Nephron (organoid): ENCODE measurements at regions not wholly inside any gene's neighbourhood (a gene's known extent, or its start where the extent isn't known, plus 50 kb on each side); places are given as distances from the start of the nearest gene placed in this dataset.
A peak's percentile ranks its signal among the peaks of the same experiment; 100 is the strongest.

Experiments used
- H3K27ac Mint-ChIP-seq, 3 experiments: 2 replicates each; pipeline ENCODE4 v1.8.0; 2020; ENCODE audit warnings: mixed read lengths in 3 of 3, mild to moderate bottlenecking in 2 of 3, moderate library complexity in 1 of 3
- H3K27me3 Mint-ChIP-seq: 2 replicates; pipeline ENCODE4 v1.8.0; 2021; ENCODE audit warnings: low read depth, mild to moderate bottlenecking, moderate library complexity, mixed read lengths
- H3K36me3 Mint-ChIP-seq: 2 replicates; pipeline ENCODE4 v1.8.0; 2020; ENCODE audit warnings: low read depth, mixed read lengths
- H3K4me1 Mint-ChIP-seq: 2 replicates; pipeline ENCODE4 v1.8.0; 2020; ENCODE audit warnings: mixed read lengths
- H3K4me3 Mint-ChIP-seq, 3 experiments: 2 replicates each; pipeline ENCODE4 v1.8.0; 2020; ENCODE audit warnings: mild to moderate bottlenecking in 3 of 3, mixed read lengths in 3 of 3, moderate library complexity in 2 of 3
- H3K9me3 Mint-ChIP-seq: 2 replicates; pipeline ENCODE4 v1.8.0; 2020; ENCODE audit warnings: mixed read lengths
- TF ChIP-seq, protein P1 (sequence below), 3 experiments: fragments of 200-600 bp; sonication (generic); IDR thresholded peaks; one replicate each; pipeline ENCODE4 v1.5.0; 2021; ENCODE audit warnings: antibody characterized with exemption in 3 of 3; ENCODE audit not compliant: unreplicated experiment in 3 of 3

DNA sequence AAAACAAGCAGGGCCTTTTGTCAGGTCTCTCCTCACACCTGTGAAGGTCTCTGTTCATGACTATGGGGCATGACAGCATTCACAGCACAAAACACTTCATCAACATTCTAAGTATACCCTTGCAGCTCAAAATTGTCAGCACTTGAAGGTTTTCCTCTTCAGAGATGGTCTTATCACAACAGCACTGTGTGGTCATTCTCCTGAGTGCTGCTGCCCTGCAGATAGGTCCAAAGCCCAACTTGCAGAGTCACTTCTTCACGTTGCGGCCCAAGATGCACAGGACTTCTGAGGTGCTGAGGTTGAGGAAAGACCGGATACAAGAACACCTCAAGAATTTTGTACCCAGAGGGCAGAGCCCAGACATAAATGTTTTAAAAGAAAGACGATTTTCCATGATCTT is 574.5 kb downstream of the UQCRFS1 start:
- H3K9me3 Mint-ChIP-seq = peaks cover 14% of the 10 kb centered on the region
- no peak overlapping the region for H3K27ac Mint-ChIP-seq
- peaks cover 21% of the 10 kb centered on the region for H3K27me3 Mint-ChIP-seq
- TF ChIP-seq, protein P1, sequence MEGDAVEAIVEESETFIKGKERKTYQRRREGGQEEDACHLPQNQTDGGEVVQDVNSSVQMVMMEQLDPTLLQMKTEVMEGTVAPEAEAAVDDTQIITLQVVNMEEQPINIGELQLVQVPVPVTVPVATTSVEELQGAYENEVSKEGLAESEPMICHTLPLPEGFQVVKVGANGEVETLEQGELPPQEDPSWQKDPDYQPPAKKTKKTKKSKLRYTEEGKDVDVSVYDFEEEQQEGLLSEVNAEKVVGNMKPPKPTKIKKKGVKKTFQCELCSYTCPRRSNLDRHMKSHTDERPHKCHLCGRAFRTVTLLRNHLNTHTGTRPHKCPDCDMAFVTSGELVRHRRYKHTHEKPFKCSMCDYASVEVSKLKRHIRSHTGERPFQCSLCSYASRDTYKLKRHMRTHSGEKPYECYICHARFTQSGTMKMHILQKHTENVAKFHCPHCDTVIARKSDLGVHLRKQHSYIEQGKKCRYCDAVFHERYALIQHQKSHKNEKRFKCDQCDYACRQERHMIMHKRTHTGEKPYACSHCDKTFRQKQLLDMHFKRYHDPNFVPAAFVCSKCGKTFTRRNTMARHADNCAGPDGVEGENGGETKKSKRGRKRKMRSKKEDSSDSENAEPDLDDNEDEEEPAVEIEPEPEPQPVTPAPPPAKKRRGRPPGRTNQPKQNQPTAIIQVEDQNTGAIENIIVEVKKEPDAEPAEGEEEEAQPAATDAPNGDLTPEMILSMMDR (IDR thresholded peaks at IDR 0.05; ENCODE audit: unreplicated experiment in 3 of 3) = no peak
- H3K4me3 Mint-ChIP-seq = no peak overlapping the region
- H3K4me1 Mint-ChIP-seq = peaks cover 5% of the 10 kb centered on the region
- peaks cover 6% of the 10 kb centered on the region for H3K36me3 Mint-ChIP-seq

DNA sequence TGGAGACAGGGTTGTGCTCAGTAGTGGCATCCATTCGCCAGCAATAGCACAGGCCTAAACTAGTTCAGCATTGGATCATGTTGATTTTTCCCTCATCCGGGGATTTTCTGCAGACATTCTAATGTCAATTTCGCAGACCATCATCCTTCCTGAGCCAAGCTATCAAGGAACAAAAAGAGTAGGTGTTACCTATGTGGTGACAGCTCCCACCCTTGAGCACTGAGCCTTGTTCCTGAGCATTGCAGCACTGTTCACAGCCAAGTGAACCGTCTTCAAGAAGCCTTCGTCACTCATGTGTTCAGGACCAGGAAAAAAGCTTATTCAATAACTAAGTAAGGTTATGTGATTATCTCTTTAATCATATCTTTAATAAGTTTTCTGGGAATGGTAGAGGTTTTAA is 576.2 kb downstream of the UQCRFS1 start:
- peaks cover 14% of the 10 kb centered on the region for H3K9me3 Mint-ChIP-seq
- no peaks in the 10 kb centered on the region for H3K4me1 Mint-ChIP-seq
- H3K36me3 Mint-ChIP-seq = peaks cover 6% of the 10 kb centered on the region
- peaks cover 18% of the 10 kb centered on the region for H3K27me3 Mint-ChIP-seq
- H3K27ac Mint-ChIP-seq = no peak overlapping the region
- TF ChIP-seq, protein P1 (IDR thresholded peaks at IDR 0.05; ENCODE audit: unreplicated experiment in 3 of 3) = no peak
- no peak overlapping the region for H3K4me3 Mint-ChIP-seq

DNA sequence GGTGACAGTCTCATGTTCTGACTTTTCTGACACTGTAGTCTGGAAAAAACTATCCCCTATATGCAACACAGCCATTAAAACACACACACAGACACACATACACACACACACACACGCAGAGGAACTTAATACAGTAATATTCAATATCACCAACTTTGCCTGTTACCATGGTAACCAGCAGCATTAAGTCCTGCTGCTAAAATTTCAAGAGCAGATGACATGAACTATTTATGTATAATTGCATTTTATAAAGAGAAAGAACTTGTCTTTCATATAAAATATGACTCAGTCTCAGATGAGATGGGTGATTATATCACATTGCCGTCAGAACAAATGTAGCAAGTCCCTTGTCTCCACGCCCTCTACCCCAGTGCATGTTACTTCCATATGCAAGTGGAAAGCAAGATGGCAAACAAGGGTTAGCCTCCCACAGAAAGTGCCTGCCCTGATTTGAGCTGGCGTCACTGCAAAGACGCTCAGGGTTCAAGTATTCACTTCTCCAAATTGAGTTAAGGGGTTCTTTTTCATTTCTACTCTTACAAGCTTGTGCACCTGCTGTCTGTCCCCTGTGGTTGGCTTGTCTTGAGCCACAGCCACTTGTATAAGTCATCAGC is 576.8 kb downstream of the UQCRFS1 start:
- peaks cover 6% of the 10 kb centered on the region for H3K36me3 Mint-ChIP-seq
- H3K4me3 Mint-ChIP-seq = no peak overlapping the region
- H3K9me3 Mint-ChIP-seq = peaks cover 17% of the 10 kb centered on the region
- TF ChIP-seq, protein P1 (IDR thresholded peaks at IDR 0.05; ENCODE audit: unreplicated experiment in 3 of 3) = no peak
- H3K27me3 Mint-ChIP-seq = peaks cover 13% of the 10 kb centered on the region
- H3K27ac Mint-ChIP-seq = no peak overlapping the region
- H3K4me1 Mint-ChIP-seq = no peaks in the 10 kb centered on the region

DNA sequence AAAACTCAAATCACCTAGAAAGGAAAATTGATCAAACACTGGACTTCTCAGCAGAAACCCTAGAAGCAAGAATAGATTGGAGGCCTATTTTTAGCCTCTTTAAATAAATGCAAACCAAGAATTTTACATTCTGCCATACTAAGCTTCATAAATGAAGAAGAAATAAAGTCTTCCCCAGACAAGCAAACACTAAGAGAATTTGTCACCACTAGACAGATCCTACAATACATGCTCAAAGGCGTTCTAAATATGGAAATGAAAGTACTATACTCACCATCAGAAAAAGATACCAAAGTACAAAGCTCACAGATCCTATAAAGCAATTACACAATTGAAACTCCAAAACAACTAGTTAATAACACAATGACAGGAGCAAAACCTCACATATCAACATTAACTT is 578.1 kb downstream of the UQCRFS1 start:
- TF ChIP-seq, protein P1 (IDR thresholded peaks at IDR 0.05; ENCODE audit: unreplicated experiment in 3 of 3) = no peak
- peaks cover 6% of the 10 kb centered on the region for H3K36me3 Mint-ChIP-seq

DNA sequence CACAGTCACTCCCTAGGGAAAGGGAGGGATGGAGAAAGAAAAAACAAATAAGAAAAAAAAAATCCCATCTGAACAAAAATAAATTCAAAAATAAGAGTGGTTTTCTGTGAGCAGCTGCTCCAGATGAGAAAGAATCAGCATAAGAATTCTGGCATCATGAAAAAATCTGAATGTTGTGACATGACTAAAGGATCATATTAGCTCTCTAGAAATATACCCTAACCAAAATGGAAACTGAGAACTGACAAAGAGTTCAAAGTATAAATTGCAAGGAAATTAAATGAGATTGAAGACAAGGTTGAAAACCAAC is 579.0 kb downstream of the UQCRFS1 start:
- Mint-ChIP-seq H3K4me1 (no peaks in the 10 kb centered on the region), H3K27ac (no peak overlapping the region), H3K4me3 (no peak overlapping the region), H3K9me3 (peaks cover 19% of the 10 kb centered on the region), H3K36me3 (peaks cover 10% of the 10 kb centered on the region), H3K27me3 (peaks cover 6% of the 10 kb centered on the region)
- TF ChIP-seq, protein P1 (IDR thresholded peaks at IDR 0.05; ENCODE audit: unreplicated experiment in 3 of 3) = no peak

More for the DNA sequence above, 578.1 kb downstream of the UQCRFS1 start:
- Mint-ChIP-seq H3K4me3 (no peak overlapping the region), H3K4me1 (no peaks in the 10 kb centered on the region), H3K9me3 (peaks cover 17% of the 10 kb centered on the region), H3K27me3 (peaks cover 6% of the 10 kb centered on the region), H3K27ac (no peak overlapping the region)

DNA sequence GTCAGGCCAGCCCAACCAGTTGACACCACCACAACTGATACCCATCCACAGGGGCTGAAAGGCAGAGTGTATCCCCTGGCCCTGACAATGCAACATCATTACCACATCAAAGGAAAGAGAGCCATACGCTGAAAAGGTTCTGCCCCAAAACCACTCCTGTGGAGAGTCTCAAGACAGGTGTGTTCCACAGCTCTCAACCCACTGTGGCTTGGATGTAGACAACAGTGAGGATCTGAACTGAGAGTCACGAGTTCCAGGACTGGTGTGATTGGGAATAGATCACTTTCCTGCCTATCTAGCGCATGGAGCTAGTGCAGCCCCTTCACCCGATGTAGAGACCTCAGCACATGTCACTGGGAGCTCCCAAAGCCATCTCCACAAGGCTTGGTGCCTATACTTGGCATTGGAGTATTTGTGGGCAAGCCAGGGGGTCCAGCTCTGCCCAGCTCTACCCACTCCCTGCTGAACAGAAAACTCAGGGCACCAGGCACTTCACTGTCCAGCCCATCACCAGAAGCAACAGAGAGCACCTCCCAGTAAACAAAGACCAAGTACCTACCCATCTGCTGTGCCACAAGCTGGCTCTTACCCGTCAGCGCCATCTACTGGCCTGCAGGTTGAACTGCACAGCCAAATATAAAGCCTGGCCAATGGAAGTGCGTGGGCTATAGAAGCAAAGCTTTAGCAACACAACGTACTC is 579.5 kb downstream of the UQCRFS1 start:
- peaks cover 6% of the 10 kb centered on the region for H3K27me3 Mint-ChIP-seq

More for the DNA sequence above, 579.5 kb downstream of the UQCRFS1 start:
- H3K9me3 Mint-ChIP-seq = peaks cover 22% of the 10 kb centered on the region
- H3K4me3 Mint-ChIP-seq = no peak overlapping the region
- peaks cover 11% of the 10 kb centered on the region for H3K36me3 Mint-ChIP-seq
- TF ChIP-seq, protein P1 (IDR thresholded peaks at IDR 0.05; ENCODE audit: unreplicated experiment in 3 of 3) = peak; percentile 58 to 64 (median 63)
- no peak overlapping the region for H3K27ac Mint-ChIP-seq
- no peaks in the 10 kb centered on the region for H3K4me1 Mint-ChIP-seq
